ENCODE measurements at regions not wholly inside any gene's neighbourhood (a gene's known extent, or its start where the extent isn't known, plus 50 kb on each side); places are given as distances from the start of the nearest gene placed in this dataset.

DNA sequence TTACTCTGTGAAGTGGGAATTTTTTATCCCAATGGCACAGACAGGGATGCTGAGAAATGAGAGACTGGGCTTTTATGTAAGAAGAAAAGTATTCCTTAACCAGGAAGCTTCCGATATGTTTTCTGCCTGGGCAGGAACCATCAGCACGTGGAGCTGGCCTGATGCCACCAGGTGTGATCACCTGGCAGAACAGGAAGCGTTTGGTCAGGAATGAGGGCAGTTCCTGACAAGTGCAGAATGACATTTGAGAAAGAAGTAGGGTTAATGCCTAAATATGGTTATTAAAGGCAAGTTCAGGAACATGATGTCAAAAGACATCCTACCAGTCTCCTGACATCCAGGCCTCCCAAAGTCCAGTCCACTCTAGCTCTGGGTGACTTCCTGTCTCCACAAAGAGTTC lies 210.3 kb downstream of the NUAK1 start:
- DNase-seq, result no peak
- H3K4me3 ChIP-seq (ENCODE audit: low read depth, low read length), result no peak overlapping the region
- peaks cover 5% of the 10 kb centered on the region for H3K9me3 ChIP-seq (ENCODE audit: severe bottlenecking)
- H3K27me3 ChIP-seq (ENCODE audit: insufficient read depth, low read depth, severe bottlenecking), result no peaks in the 10 kb centered on the region
- H3K27ac ChIP-seq, result no peak overlapping the region
- H3K36me3 ChIP-seq, result no peaks in the 10 kb centered on the region
- TF ChIP-seq, protein P1, sequence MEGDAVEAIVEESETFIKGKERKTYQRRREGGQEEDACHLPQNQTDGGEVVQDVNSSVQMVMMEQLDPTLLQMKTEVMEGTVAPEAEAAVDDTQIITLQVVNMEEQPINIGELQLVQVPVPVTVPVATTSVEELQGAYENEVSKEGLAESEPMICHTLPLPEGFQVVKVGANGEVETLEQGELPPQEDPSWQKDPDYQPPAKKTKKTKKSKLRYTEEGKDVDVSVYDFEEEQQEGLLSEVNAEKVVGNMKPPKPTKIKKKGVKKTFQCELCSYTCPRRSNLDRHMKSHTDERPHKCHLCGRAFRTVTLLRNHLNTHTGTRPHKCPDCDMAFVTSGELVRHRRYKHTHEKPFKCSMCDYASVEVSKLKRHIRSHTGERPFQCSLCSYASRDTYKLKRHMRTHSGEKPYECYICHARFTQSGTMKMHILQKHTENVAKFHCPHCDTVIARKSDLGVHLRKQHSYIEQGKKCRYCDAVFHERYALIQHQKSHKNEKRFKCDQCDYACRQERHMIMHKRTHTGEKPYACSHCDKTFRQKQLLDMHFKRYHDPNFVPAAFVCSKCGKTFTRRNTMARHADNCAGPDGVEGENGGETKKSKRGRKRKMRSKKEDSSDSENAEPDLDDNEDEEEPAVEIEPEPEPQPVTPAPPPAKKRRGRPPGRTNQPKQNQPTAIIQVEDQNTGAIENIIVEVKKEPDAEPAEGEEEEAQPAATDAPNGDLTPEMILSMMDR (IDR thresholded peaks at IDR 0.05; ENCODE audit: low read depth, low read length), result no peak

DNA sequence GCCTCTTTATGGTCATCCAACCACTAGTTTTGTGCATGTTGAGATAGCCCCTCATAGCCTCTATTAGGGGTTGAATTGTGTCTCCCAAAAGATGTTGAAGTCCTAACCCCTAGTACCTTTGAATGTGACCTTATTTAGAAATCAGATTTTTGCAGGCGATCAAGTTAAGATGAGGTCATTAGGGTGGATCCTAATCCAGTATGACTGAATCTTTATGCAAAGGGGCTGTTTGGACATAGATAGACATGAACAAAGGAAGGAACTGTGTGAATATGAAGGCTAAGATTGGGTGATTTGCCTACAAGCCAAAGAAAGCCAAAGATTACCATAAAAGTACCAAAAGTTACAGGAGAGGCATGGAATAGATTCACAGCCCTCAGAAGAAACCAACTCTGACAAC lies 209.6 kb downstream of the NUAK1 start:
- TF ChIP-seq, protein P1 (IDR thresholded peaks at IDR 0.05; ENCODE audit: low read depth, low read length), result no peak
- DNase-seq, result no peak
- no peaks in the 10 kb centered on the region for H3K36me3 ChIP-seq

DNA sequence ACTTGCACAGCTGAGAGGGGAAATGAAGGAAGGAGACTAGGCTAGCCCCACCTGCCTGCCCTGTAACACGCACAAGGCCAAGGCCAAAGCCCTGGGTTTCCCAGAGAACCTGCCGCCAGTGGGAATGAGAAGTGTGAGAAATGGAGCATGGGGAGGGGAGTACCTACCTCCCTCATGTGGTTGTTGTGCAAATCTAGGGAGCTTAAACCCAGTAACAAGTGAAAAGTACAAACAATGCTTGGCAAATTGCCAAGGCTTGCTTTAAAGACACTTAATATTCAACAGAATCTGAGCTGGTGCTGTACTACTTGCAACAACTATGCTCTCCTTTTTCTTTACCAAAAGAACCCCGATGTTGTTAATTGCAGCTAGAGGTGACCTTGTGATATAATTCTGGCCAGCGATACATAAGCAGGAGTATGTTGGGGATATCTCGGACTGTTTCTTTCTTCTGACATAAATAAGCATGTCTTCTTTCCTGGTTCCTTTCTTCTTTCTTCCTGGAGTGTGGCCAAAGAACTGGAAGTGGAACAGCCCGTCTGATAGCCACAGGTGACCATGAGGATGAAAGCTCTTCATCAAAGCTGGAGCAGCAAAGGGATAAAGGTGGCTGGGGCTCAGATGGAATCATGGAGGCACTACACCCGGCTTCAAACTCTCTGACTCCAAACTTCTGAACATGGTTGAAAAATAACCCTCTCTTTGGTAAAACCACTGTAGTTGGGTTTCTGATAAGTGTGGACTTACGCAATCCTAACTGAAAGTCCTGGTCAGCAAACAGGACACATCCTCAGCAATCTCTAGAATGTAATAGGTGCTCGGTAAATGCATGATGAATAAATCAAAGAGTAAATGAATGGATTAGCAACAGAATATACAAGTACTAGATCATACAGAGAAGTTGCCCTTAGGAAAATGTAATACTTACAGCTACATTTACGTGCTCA lies 207.9 kb downstream of the NUAK1 start:
- no peak for DNase-seq
- Histone ChIP-seq H3K27me3 (ENCODE audit: insufficient read depth, low read depth, severe bottlenecking) (no peaks in the 10 kb centered on the region), H3K4me3 (ENCODE audit: low read depth, low read length) (no peak overlapping the region), H3K36me3 (no peaks in the 10 kb centered on the region), H3K9me3 (ENCODE audit: severe bottlenecking) (peaks cover 5% of the 10 kb centered on the region), H3K27ac (no peak overlapping the region)
- TF ChIP-seq, protein P1 (IDR thresholded peaks at IDR 0.05; ENCODE audit: low read depth, low read length), result no peak

More for the DNA sequence above, 209.6 kb downstream of the NUAK1 start:
- no peak overlapping the region for H3K27ac ChIP-seq
- no peaks in the 10 kb centered on the region for H3K27me3 ChIP-seq (ENCODE audit: insufficient read depth, low read depth, severe bottlenecking)
- peaks cover 5% of the 10 kb centered on the region for H3K9me3 ChIP-seq (ENCODE audit: severe bottlenecking)
- H3K4me3 ChIP-seq (ENCODE audit: low read depth, low read length), result no peak overlapping the region

DNA sequence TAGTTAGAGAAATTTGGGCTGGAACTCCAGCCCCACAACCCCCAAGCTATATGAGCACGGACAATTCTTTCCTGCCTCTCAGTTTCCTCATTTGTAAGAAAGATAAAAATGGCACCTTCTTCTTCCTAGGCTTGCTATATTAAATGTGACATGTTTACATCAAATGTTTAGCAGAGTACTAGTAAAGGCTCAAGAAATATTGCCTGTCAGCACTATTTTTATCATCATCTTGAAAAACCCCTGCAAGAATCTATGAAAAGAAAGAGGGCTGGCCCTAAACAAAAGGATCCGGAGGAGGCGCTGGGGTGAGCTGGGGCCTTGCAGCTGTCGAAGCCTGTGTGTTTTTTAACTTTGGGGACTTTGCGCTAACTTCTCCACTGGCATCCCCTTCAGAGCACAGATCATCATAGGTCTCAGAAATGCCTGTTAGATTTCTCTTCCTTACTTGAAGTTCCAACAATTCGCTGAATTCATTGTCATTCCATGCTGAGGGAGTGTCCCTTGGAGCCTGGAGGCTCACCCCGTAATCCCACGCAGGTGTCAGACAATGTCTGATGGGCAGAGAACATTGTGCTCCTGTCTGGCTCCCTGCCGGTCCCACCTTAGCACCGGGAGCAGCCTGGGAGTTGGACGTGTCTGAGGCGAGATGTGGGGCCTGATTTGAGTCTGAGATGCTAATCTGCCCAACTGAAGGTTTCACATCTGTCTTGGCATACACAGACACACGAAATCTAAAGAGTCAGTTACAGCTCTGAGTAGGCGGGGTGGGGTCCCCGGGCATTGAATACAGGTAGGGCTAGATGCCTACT lies 206.8 kb downstream of the NUAK1 start:
- no peaks in the 10 kb centered on the region for H3K27me3 ChIP-seq (ENCODE audit: insufficient read depth, low read depth, severe bottlenecking)
- H3K27ac ChIP-seq, result no peak overlapping the region

More for the DNA sequence above, 206.8 kb downstream of the NUAK1 start:
- DNase-seq, result no peak
- TF ChIP-seq, protein P1 (IDR thresholded peaks at IDR 0.05; ENCODE audit: low read depth, low read length), result no peak
- H3K4me3 ChIP-seq (ENCODE audit: low read depth, low read length), result no peak overlapping the region
- H3K36me3 ChIP-seq, result no peaks in the 10 kb centered on the region
- peaks cover 5% of the 10 kb centered on the region for H3K9me3 ChIP-seq (ENCODE audit: severe bottlenecking)

Data from WERI-Rb-1 (cell line).